HL-60 (cell line): ENCODE measurements at regions not wholly inside any gene's neighbourhood (a gene's known extent, or its start where the extent isn't known, plus 50 kb on each side); places are given as distances from the start of the nearest gene placed in this dataset.

Experiments
- DNase-seq, 2 experiments: peaks; one replicate each; pipeline ENCODE4 v3.0.0-alpha.2; 2010 to 2020; ENCODE audit warnings: low read depth in 1 of 2, low spot score in 1 of 2
- H3K27ac ChIP-seq: fragments of 250-450 bp; sonication (Bioruptor Pico); replicated peaks from 2 replicates; pipeline ENCODE4 v1.5.1; 2020; ENCODE audit warnings: mild to moderate bottlenecking, moderate library complexity
- H3K27me3 ChIP-seq: fragments of 250-450 bp; sonication (Bioruptor Pico); 2 replicates; pipeline ENCODE4 v1.5.1; 2021; ENCODE audit warnings: mild to moderate bottlenecking, moderate library complexity; ENCODE audit not compliant: insufficient read depth, poor library complexity, severe bottlenecking
- H3K4me3 ChIP-seq: replicated peaks from 2 replicates; pipeline ENCODE4 v1.5.1; 2011; ENCODE audit warnings: mild to moderate bottlenecking, control low read depth, low read length; ENCODE audit not compliant: insufficient read depth
- CTCF ChIP-seq: IDR thresholded peaks from one replicate; pipeline ENCODE4 v1.5.1; 2011; ENCODE audit warnings: low read length, control low read depth, inconsistent platforms; ENCODE audit not compliant: insufficient read depth
- GABPA ChIP-seq: IDR thresholded peaks from 2 replicates; pipeline ENCODE4 v1.6.1; 2012; ENCODE audit warnings: low read depth
- POLR2AphosphoS5 ChIP-seq: IDR thresholded peaks from 2 replicates; pipeline ENCODE4 v1.6.1; 2012; ENCODE audit warnings: low read depth
- REST ChIP-seq: IDR thresholded peaks from 2 replicates; pipeline ENCODE4 v1.6.1; 2012; ENCODE audit warnings: low read depth; ENCODE audit not compliant: insufficient replicate concordance
- SPI1 ChIP-seq: IDR thresholded peaks from 2 replicates; pipeline ENCODE4 v1.6.1; 2012; ENCODE audit warnings: low read depth, mild to moderate bottlenecking, borderline replicate concordance

GRCh38 chr14:37857774-37858266 lies 262.4 kb downstream of the TTC6 start:
- Histone ChIP-seq H3K4me3 (no peak overlapping the region), H3K27ac (no peak overlapping the region), H3K27me3 (no peaks in the 10 kb centered on the region)
- no peak for TF ChIP-seq GABPA
- TF ChIP-seq REST, result no peak
- TF ChIP-seq POLR2AphosphoS5, result no peak
- no peak for TF ChIP-seq SPI1
- TF ChIP-seq CTCF, result no peak
- DNase-seq, result no peak

GRCh38 chr14:37858733-37859132 lies 263.3 kb downstream of the TTC6 start:
- DNase-seq, result no peak
- TF ChIP-seq POLR2AphosphoS5 (no peak), CTCF (no peak), REST (no peak), SPI1 (no peak), GABPA (no peak)
- Histone ChIP-seq H3K27me3 (no peaks in the 10 kb centered on the region), H3K4me3 (no peak overlapping the region), H3K27ac (no peak overlapping the region)

- no peak overlapping the region for H3K4me3 ChIP-seq
- no peaks in the 10 kb centered on the region for H3K27me3 ChIP-seq
- H3K27ac ChIP-seq, result no peak overlapping the region
- TF ChIP-seq POLR2AphosphoS5 (no peak), SPI1 (no peak), CTCF (no peak), REST (no peak), GABPA (no peak)
- DNase-seq, result no peak
Measured at GRCh38 chr14:37859177-37859576, 263.7 kb downstream of the TTC6 start.
